HEK293 (cell line): ENCODE measurements at regions not wholly inside any gene's neighbourhood (a gene's known extent, or its start where the extent isn't known, plus 50 kb on each side); places are given as distances from the start of the nearest gene placed in this dataset.

Source experiments
- CTCF ChIA-PET: fragments of 350-600 bp; formaldehyde crosslinking; extraction: SDS; loops from one replicate; lab custom pipeline; 2021; ENCODE audit warnings: antibody characterized with exemption; lab: Yijun Ruan, JAX
- POLR2A ChIA-PET: fragments of 300-600 bp; formaldehyde crosslinking; extraction: SDS; loops from one replicate; lab custom pipeline; 2020; ENCODE audit warnings: antibody characterized with exemption, inconsistent platforms; lab: Yijun Ruan, JAX
- H3K27ac ChIP-seq: fragments of 200-500 bp; sonication (Bioruptor generic); 2 replicates; pipeline ENCODE4 v1.5.1; 2014; ENCODE audit warnings: low read depth, low read length, control low read depth, inconsistent platforms; ENCODE audit errors: extremely low read depth
- H3K36me3 ChIP-seq, 2 experiments: fragments of 200-500 bp in 1 of 2; sonication (Bioruptor generic) in 1 of 2; 1 replicate in 1 of 2; 2 replicates in 1 of 2; pipeline ENCODE4 v1.5.1; 2014 to 2017; ENCODE audit warnings: inconsistent platforms in 2 of 2, low read length in 2 of 2; ENCODE audit not compliant: control insufficient read depth in 2 of 2, insufficient read depth in 1 of 2
- H3K4me1 ChIP-seq: fragments of 200-500 bp; sonication (Bioruptor generic); 2 replicates; pipeline ENCODE4 v1.5.1; 2014; ENCODE audit warnings: mild to moderate bottlenecking, low read length, inconsistent platforms; ENCODE audit not compliant: control insufficient read depth, insufficient read depth
- H3K4me3 ChIP-seq: 2 replicates; pipeline ENCODE4 v1.5.1; 2011; ENCODE audit warnings: low read depth, mild to moderate bottlenecking, control low read depth, low read length, moderate library complexity
- H3K9me3 ChIP-seq: fragments of 200-500 bp; sonication (Bioruptor generic); 2 replicates; pipeline ENCODE4 v1.5.1; 2014; ENCODE audit warnings: low read depth, low read length, inconsistent platforms; ENCODE audit not compliant: control insufficient read depth, insufficient read depth
- HOXA7 ChIP-seq: sonication (generic); formaldehyde crosslinking; IDR thresholded peaks from 2 replicates; pipeline ENCODE4 v1.8.1; 2022; ENCODE audit warnings: missing genetic modification reagents, borderline replicate concordance
- HOXC10 ChIP-seq: sonication (generic); formaldehyde crosslinking; IDR thresholded peaks from 2 replicates; pipeline ENCODE4 v1.8.1; 2023; ENCODE audit warnings: mild to moderate bottlenecking, missing genetic modification reagents
- KLF10 ChIP-seq: fragments of 450-650 bp; IDR thresholded peaks from 2 replicates; pipeline ENCODE4 v1.5.1; 2018; ENCODE audit warnings: missing biosample characterization, mild to moderate bottlenecking, missing genetic modification characterization
- KLF8 ChIP-seq: fragments of 450-650 bp; formaldehyde crosslinking; IDR thresholded peaks from 2 replicates; pipeline ENCODE4 v1.5.1; 2016; ENCODE audit warnings: missing biosample characterization, missing genetic modification characterization
- KLF9 ChIP-seq: fragments of 450-650 bp; formaldehyde crosslinking; IDR thresholded peaks from 2 replicates; pipeline ENCODE4 v1.5.1; 2016; ENCODE audit warnings: missing biosample characterization, missing genetic modification characterization, low read depth
- SCRT2 ChIP-seq: fragments of 450-650 bp; formaldehyde crosslinking; IDR thresholded peaks from 2 replicates; pipeline ENCODE4 v1.5.1; 2016; ENCODE audit warnings: missing biosample characterization, missing genetic modification characterization
- SETDB1 ChIP-seq: IDR thresholded peaks from one replicate; pipeline ENCODE4 v1.6.1; 2017; ENCODE audit warnings: mild to moderate bottlenecking, low read length, moderate library complexity, mixed read lengths; ENCODE audit not compliant: insufficient read length
- SP7 ChIP-seq: fragments of 450-650 bp; formaldehyde crosslinking; IDR thresholded peaks from 2 replicates; pipeline ENCODE4 v1.5.1; 2016; ENCODE audit warnings: missing biosample characterization, missing genetic modification characterization
- ZBTB17 ChIP-seq: fragments of 450-650 bp; formaldehyde crosslinking; IDR thresholded peaks from 2 replicates; pipeline ENCODE4 v1.5.1; 2016; ENCODE audit warnings: missing biosample characterization, missing genetic modification characterization
- ZBTB7A ChIP-seq: fragments of 450-650 bp; formaldehyde crosslinking; IDR thresholded peaks from 2 replicates; pipeline ENCODE4 v1.5.1; 2016; ENCODE audit warnings: low read depth, missing biosample characterization, missing genetic modification characterization
- ZNF148 ChIP-seq: fragments of 450-650 bp; formaldehyde crosslinking; IDR thresholded peaks from 2 replicates; pipeline ENCODE4 v1.5.0; 2017; ENCODE audit warnings: missing biosample characterization, missing genetic modification characterization, borderline replicate concordance
- ZNF174 ChIP-seq: fragments of 450-650 bp; formaldehyde crosslinking; IDR thresholded peaks from 2 replicates; pipeline ENCODE4 v1.5.0; 2017; ENCODE audit warnings: missing biosample characterization, mild to moderate bottlenecking, missing genetic modification characterization
- ZNF223 ChIP-seq: fragments of 450-650 bp; formaldehyde crosslinking; IDR thresholded peaks from 2 replicates; pipeline ENCODE4 v1.5.1; 2016; ENCODE audit warnings: missing biosample characterization, missing genetic modification characterization
- ZNF280C ChIP-seq: fragments of 450-650 bp; formaldehyde crosslinking; IDR thresholded peaks from 2 replicates; pipeline ENCODE4 v1.5.1; 2016; ENCODE audit warnings: missing biosample characterization, missing genetic modification characterization
- ZNF311 ChIP-seq: fragments of 450-650 bp; formaldehyde crosslinking; IDR thresholded peaks from 2 replicates; pipeline ENCODE4 v1.5.1; 2017; ENCODE audit warnings: missing biosample characterization, missing genetic modification characterization, borderline replicate concordance
- ZNF335 ChIP-seq: fragments of 450-650 bp; formaldehyde crosslinking; conservative IDR thresholded peaks from 2 replicates; pipeline ENCODE4 v1.5.1; 2016; ENCODE audit warnings: missing biosample characterization, missing genetic modification characterization
- ZNF433 ChIP-seq: fragments of 450-650 bp; formaldehyde crosslinking; IDR thresholded peaks from 2 replicates; pipeline ENCODE4 v1.5.1; 2016; ENCODE audit warnings: missing biosample characterization, missing genetic modification characterization, low read depth
- ZNF48 ChIP-seq: fragments of 450-650 bp; formaldehyde crosslinking; IDR thresholded peaks from 2 replicates; pipeline ENCODE4 v1.5.1; 2016; ENCODE audit warnings: missing biosample characterization, missing genetic modification characterization
- ZNF555 ChIP-seq: fragments of 450-650 bp; formaldehyde crosslinking; conservative IDR thresholded peaks from 2 replicates; pipeline ENCODE4 v1.5.1; 2017; ENCODE audit warnings: missing biosample characterization, mild to moderate bottlenecking, missing genetic modification characterization, inconsistent platforms
- ZNF571 ChIP-seq: fragments of 450-650 bp; formaldehyde crosslinking; IDR thresholded peaks from 2 replicates; pipeline ENCODE4 v1.5.0; 2017; ENCODE audit warnings: missing biosample characterization, missing genetic modification characterization
- ZNF585B ChIP-seq: fragments of 450-650 bp; formaldehyde crosslinking; IDR thresholded peaks from 2 replicates; pipeline ENCODE4 v1.5.1; 2016; ENCODE audit warnings: missing biosample characterization, missing genetic modification characterization
- ZNF660 ChIP-seq: fragments of 450-650 bp; IDR thresholded peaks from 2 replicates; pipeline ENCODE4 v1.5.1; 2018; ENCODE audit warnings: missing biosample characterization, mild to moderate bottlenecking, missing genetic modification characterization
- ZNF747 ChIP-seq: fragments of 450-650 bp; formaldehyde crosslinking; IDR thresholded peaks from 2 replicates; pipeline ENCODE4 v1.5.1; 2016; ENCODE audit warnings: missing biosample characterization, missing genetic modification characterization
- ZNF777 ChIP-seq: fragments of 450-650 bp; formaldehyde crosslinking; IDR thresholded peaks from 2 replicates; pipeline ENCODE4 v1.5.1; 2017; ENCODE audit warnings: missing biosample characterization, missing genetic modification characterization, borderline replicate concordance
- ZSCAN23 ChIP-seq: fragments of 450-650 bp; formaldehyde crosslinking; IDR thresholded peaks from 2 replicates; pipeline ENCODE4 v1.5.1; 2016; ENCODE audit warnings: missing biosample characterization, missing genetic modification characterization

DNA sequence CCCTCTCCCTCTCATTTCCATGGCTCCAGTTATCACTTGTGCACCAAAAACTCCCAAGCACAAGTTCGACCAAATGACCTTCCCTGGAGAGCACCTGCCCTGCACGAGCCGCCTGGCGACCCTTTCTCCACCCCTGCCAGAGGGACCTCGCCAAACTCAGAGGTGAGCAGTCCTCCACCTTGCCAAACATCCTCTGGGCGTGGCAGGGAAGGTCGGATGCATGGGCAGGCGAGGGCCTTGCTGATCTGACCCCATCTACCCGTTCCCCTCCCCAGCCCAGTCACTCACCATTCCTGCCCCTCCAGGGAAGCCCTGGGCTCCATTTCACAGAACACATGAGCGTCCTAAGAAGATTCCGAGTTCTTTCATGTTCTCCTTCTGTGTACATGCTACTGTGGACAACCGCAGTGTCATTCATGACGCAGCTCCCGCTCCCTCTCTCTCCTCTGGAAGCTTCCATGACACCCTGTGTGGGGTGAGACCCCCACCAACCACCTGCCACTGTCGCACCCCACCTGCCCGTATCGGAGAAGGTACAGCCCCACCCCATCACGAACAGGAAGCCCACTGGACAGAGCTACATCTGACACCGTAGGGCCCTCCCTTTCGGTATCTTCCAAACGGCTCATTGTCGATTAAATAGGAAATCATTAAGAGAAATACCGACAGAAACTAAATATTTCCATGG, 104.3 kb downstream of the DACT2 start:
- H3K4me1 ChIP-seq: peaks cover 7% of the 10 kb centered on the region; the same call in 1 of the 2 replicates
- no peak overlapping the region for H3K27ac ChIP-seq
- no peak for TF ChIP-seq ZNF311
- TF ChIP-seq KLF8 (tag by site-specific recombination): no peak
- no peak for TF ChIP-seq ZSCAN23 (tag by site-specific recombination)
- TF ChIP-seq ZNF571: no peak
- TF ChIP-seq SCRT2: no peak
- no peak for TF ChIP-seq HOXA7 (CRISPR knock-in tag)
- no peak for TF ChIP-seq ZNF777 (tag by site-specific recombination)
- no peak for TF ChIP-seq HOXC10 (CRISPR knock-in tag)
- no peak for TF ChIP-seq ZNF174
- no peak for TF ChIP-seq ZNF335
- TF ChIP-seq ZNF585B (tag by site-specific recombination): no peak
- TF ChIP-seq ZNF223 (tag by site-specific recombination): no peak
- no peak for TF ChIP-seq KLF10 (tag by site-specific recombination)
- TF ChIP-seq ZNF660 (tag by site-specific recombination): no peak
- TF ChIP-seq ZBTB7A (tag by site-specific recombination): no peak
- no peak for TF ChIP-seq ZNF555 (tag by site-specific recombination)
- no peak for TF ChIP-seq ZNF280C (tag by site-specific recombination)
- ChIA-PET CTCF (no interaction called here), POLR2A (no interaction called here)
- no peaks in the 10 kb centered on the region for H3K9me3 ChIP-seq
- no peaks in the 10 kb centered on the region for H3K36me3 ChIP-seq
- H3K4me3 ChIP-seq: no peak overlapping the region

DNA sequence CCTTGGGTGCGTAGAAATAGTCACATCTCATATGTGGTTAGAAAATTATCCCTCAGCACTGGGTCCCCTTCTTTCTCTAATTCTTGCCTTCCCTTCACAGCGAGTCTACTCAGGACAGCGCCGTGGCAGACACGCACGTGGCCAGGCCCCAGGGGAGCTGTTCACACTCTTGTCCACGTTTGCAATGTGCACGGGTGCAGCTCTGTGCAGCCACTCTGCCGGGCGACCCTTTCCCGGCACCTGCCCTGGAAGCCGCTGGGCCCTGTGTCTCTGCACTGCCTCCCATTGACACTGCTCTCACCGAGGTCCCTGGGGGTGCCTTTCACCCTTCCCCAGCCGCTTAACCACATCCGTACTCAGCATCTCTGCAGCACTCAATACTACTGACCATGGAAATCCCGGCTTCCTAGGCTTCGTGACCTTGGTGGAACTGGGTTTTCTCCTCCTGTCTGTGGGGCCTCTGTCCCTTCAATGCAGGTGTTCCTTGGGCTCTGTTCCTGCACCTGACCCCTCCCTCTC, 104.9 kb downstream of the DACT2 start:
- TF ChIP-seq SETDB1 (no peak), ZNF148 (tag by site-specific recombination) (no peak), ZNF48 (tag by site-specific recombination) (no peak), ZNF747 (tag by site-specific recombination) (no peak), ZBTB17 (tag by site-specific recombination) (no peak), KLF9 (no peak), ZNF555 (tag by site-specific recombination) (no peak), ZNF585B (tag by site-specific recombination) (no peak), SP7 (no peak), ZNF433 (no peak)
- ChIA-PET POLR2A (no interaction called here), CTCF (no interaction called here)

More for the DNA sequence above, 104.9 kb downstream of the DACT2 start:
- Histone ChIP-seq H3K9me3 (no peaks in the 10 kb centered on the region), H3K36me3 (no peaks in the 10 kb centered on the region), H3K4me3 (no peak overlapping the region), H3K27ac (no peak overlapping the region), H3K4me1 (peaks cover 7% of the 10 kb centered on the region; the same call in 1 of the 2 replicates)
